ENCODE measurements at regions not wholly inside any gene's neighbourhood (a gene's known extent, or its start where the extent isn't known, plus 50 kb on each side); places are given as distances from the start of the nearest gene placed in this dataset.

DNA sequence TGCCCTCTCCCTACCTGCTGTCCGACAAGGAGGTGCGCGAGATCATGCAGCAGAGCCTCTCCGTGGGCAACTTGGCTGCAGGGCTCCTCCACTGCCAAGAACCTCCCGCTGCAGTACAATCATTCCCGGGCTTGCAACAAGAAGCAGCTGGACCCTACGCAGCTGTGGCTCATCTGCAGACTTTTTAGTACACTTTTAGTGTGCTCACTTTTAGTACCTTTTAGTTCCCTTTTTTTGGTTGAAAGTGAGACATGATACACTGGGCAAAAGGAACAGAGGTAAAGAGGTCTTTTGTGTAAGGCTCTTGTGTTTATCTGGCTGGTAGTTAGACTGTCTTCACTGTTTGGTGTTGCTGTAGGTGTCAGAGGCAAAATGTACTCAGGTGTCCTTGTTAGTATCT, 58.1 kb upstream of the SPTLC1 start:
- ATAC-seq: no peak
- 95% methylated on average over 7 of the region's 7 CpGs for WGBS
- intact Hi-C loops (cut with DNase I): no loop called here

DNA sequence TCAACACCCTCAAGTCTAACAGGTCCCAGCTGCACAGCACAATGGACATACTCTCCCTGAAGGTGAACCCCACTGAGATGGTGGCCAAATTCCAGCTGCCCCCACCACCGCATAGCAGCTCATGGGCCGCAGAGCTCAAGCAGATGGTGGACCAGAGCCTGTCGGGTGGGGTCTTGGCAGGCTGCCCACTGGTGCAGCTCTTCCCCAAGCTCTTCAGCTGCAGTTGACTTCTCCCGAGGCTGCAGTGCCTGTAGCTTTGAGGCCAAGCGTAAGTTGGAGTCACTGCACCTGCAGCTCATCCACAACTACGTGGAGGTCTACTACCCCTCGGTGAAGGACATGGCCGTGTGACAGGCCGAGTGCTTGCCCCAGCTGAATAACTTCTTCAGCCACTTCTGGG, 56.6 kb upstream of the SPTLC1 start:
- DNase-seq (peak in 1 of 3 donors; percentile 59), ATAC-seq (no peak)
- Histone ChIP-seq H3K4me3 (ENCODE audit: low read length) (no peak overlapping the region), H3K27ac (ENCODE audit: low read length) (no peak overlapping the region), H3K27me3 (ENCODE audit: control insufficient read depth, insufficient read depth) (no peaks in the 10 kb centered on the region), H3K9me3 (ENCODE audit: control insufficient read depth, low read length) (no peaks in the 10 kb centered on the region), H3K4me1 (ENCODE audit: control insufficient read depth, insufficient read depth, low read length) (no peaks in the 10 kb centered on the region)
- intact Hi-C loops (cut with DNase I): no loop called here
- 86% methylated on average over 9 of the region's 9 CpGs for WGBS

More for the DNA sequence above, 58.1 kb upstream of the SPTLC1 start:
- no peak for DNase-seq
- Histone ChIP-seq H3K9me3 (ENCODE audit: control insufficient read depth, low read length) (no peaks in the 10 kb centered on the region), H3K4me1 (ENCODE audit: control insufficient read depth, insufficient read depth, low read length) (no peaks in the 10 kb centered on the region), H3K27me3 (ENCODE audit: control insufficient read depth, insufficient read depth) (no peaks in the 10 kb centered on the region), H3K4me3 (ENCODE audit: low read length) (no peak overlapping the region), H3K27ac (ENCODE audit: low read length) (no peak overlapping the region)

- WGBS: 86% methylated on average over 3 of the region's 3 CpGs
- Histone ChIP-seq H3K4me3 (ENCODE audit: low read length) (no peak overlapping the region), H3K27ac (ENCODE audit: low read length) (no peak overlapping the region), H3K27me3 (ENCODE audit: control insufficient read depth, insufficient read depth) (no peaks in the 10 kb centered on the region), H3K4me1 (ENCODE audit: control insufficient read depth, insufficient read depth, low read length) (no peaks in the 10 kb centered on the region), H3K9me3 (ENCODE audit: control insufficient read depth, low read length) (no peaks in the 10 kb centered on the region)
- ATAC-seq (no peak), DNase-seq (no peak)
- intact Hi-C loops (cut with DNase I): no loop called here
Measured at GRCh38 chr9:92171281-92171680, 56.1 kb upstream of the SPTLC1 start.

DNA sequence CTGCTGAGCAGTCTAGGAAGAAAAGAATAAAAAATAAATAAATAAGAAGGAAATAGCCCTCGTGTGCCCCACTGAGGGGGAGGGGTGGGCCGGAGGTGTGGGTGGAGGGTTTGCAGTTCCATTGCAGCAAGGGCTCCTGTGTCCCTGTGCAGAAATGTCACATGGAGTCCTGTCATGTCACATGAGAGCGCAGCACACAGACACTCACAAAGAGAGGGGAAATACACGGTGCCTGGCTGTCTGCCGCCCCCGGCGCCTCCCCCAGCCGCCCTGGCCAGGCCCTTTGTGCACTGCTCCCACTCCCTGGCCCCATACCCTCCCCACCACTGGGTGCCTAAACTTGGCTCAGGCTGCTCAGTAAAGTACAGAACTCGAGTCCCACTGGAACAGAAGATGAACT, 55.6 kb upstream of the SPTLC1 start:
- Histone ChIP-seq H3K9me3 (ENCODE audit: control insufficient read depth, low read length) (no peaks in the 10 kb centered on the region), H3K27me3 (ENCODE audit: control insufficient read depth, insufficient read depth) (no peaks in the 10 kb centered on the region), H3K4me3 (ENCODE audit: low read length) (no peak overlapping the region), H3K4me1 (ENCODE audit: control insufficient read depth, insufficient read depth, low read length) (no peaks in the 10 kb centered on the region), H3K27ac (ENCODE audit: low read length) (no peak overlapping the region)
- intact Hi-C loops (cut with DNase I): no loop called here
- 35% methylated on average over 9 of the region's 9 CpGs for WGBS
- DNase-seq (no peak), ATAC-seq (peak; percentile 61 to 76)

DNA sequence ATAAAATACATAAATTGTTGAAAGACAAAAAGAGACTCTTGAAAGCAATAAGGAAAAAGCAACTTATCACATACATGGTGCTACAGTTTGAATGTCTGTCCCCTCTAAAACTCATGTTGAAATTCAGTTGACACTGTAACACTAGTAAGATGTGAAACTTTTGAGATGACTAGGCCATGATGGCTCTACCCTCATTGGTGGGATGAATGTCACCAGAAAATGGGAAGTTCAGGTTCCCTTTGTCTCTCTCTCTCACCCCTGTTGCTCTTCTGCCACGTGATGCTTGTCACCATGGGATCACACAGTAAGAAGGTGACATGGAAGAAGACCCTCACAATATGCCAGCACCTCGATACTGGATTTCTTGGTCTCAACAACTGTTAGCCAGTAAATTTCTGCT, 50.3 kb upstream of the SPTLC1 start:
- Histone ChIP-seq H3K4me1 (ENCODE audit: control insufficient read depth, insufficient read depth, low read length) (no peaks in the 10 kb centered on the region), H3K9me3 (ENCODE audit: control insufficient read depth, low read length) (peaks cover 3% of the 10 kb centered on the region), H3K27me3 (ENCODE audit: control insufficient read depth, insufficient read depth) (no peaks in the 10 kb centered on the region), H3K27ac (ENCODE audit: low read length) (no peak overlapping the region), H3K4me3 (ENCODE audit: low read length) (no peak overlapping the region)
- DNase-seq (no peak), ATAC-seq (no peak)
- 67% methylated on average over 2 of the region's 2 CpGs for WGBS
- intact Hi-C loops (cut with DNase I): no loop called here
